ENCODE measurements at regions not wholly inside any gene's neighbourhood (a gene's known extent, or its start where the extent isn't known, plus 50 kb on each side); places are given as distances from the start of the nearest gene placed in this dataset.

GRCh38 chr10:105914432-105914831, 1250.1 kb downstream of the SORCS1 start:
- no peak for DNase-seq (ENCODE audit: low read depth in 1 of 2, low spot score in 1 of 2)
- 12% methylated on average over 1 of the region's 1 CpG for WGBS (ENCODE audit: missing lambda C conversion rate)
- no peak for TF ChIP-seq HMGXB4 (CRISPR knock-in tag; IDR thresholded peaks at IDR 0.05; ENCODE audit: borderline replicate concordance)
- no peak for ATAC-seq
- no peak overlapping the region for H3K4me2 ChIP-seq
- ChIA-PET POLR2A (no interaction called here), CTCF (no interaction called here)
- H3K4me3 ChIP-seq = no peak overlapping the region
- no peak for FAIRE-seq
- no peaks in the 10 kb centered on the region for H3K4me1 ChIP-seq
- H3K9me3 ChIP-seq = no peaks in the 10 kb centered on the region
- H3K27ac ChIP-seq = no peak overlapping the region

- Histone ChIP-seq H3K27ac (no peak overlapping the region), H3K4me2 (no peak overlapping the region), H3K4me3 (no peak overlapping the region), H3K9me3 (no peaks in the 10 kb centered on the region), H3K4me1 (no peaks in the 10 kb centered on the region)
- DNase-seq (ENCODE audit: low read depth in 1 of 2, low spot score in 1 of 2) (no peak), FAIRE-seq (no peak), ATAC-seq (no peak)
- ChIA-PET CTCF (no interaction called here), POLR2A (no interaction called here)
- WGBS (ENCODE audit: missing lambda C conversion rate) = 4% methylated on average over 1 of the region's 1 CpG
- TF ChIP-seq ZSCAN20 (CRISPR knock-in tag; IDR thresholded peaks at IDR 0.05) = no peak
- TF ChIP-seq NPAS2 (CRISPR knock-in tag; IDR thresholded peaks at IDR 0.05; ENCODE audit: borderline replicate concordance) = no peak
These were observed 1255.8 kb downstream of the SORCS1 start for GRCh38 chr10:105908701-105909100.

- POLR2A ChIA-PET = no interaction called here
- Histone ChIP-seq H3K4me3 (no peak overlapping the region), H3K27ac (no peak overlapping the region), H3K4me2 (no peak overlapping the region), H3K9me3 (peaks cover 5% of the 10 kb centered on the region; the same call in 2 of the 3 replicates), H3K4me1 (no peaks in the 10 kb centered on the region)
- FAIRE-seq (no peak), DNase-seq (ENCODE audit: low read depth in 1 of 2, low spot score in 1 of 2) (no peak), ATAC-seq (no peak)
- CTCF ChIA-PET = no interaction called here
- TF ChIP-seq CBX2 (IDR thresholded peaks at IDR 0.05; ENCODE audit: borderline replicate concordance, low read depth) = no peak
- TF ChIP-seq CBX8 (IDR thresholded peaks at IDR 0.05) = no peak
- no peak for TF ChIP-seq FOSB (CRISPR knock-in tag; IDR thresholded peaks at IDR 0.05)
- no peak for TF ChIP-seq TP53 (CRISPR knock-in tag; IDR thresholded peaks at IDR 0.05)
- no peak for TF ChIP-seq RFX5 (IDR thresholded peaks at IDR 0.05)
- TF ChIP-seq BHLHE40 (IDR thresholded peaks at IDR 0.05; ENCODE audit: low read depth, low read length) = no peak
- TF ChIP-seq E2F6 (IDR thresholded peaks at IDR 0.05; ENCODE audit: borderline replicate concordance, low read depth) = no peak
- no peak for TF ChIP-seq ZC3H11A (IDR thresholded peaks at IDR 0.05)
- TF ChIP-seq CHD2 (IDR thresholded peaks at IDR 0.05; ENCODE audit: low read length, partially characterized antibody) = no peak
- WGBS (ENCODE audit: missing lambda C conversion rate) = 1% methylated on average over 2 of the region's 2 CpGs
These were observed 1244.4 kb downstream of the SORCS3 start for GRCh38 chr10:105885495-105885894.

- Histone ChIP-seq H3K9me3 (no peaks in the 10 kb centered on the region; the same call in 2 of the 3 replicates), H3K4me1 (no peaks in the 10 kb centered on the region), H3K4me3 (no peak overlapping the region), H3K4me2 (no peak overlapping the region), H3K27ac (no peak overlapping the region)
- ChIA-PET POLR2A (no interaction called here), CTCF (no interaction called here)
- no peak for ATAC-seq
- no peak for FAIRE-seq
- TF ChIP-seq FOXS1 (CRISPR knock-in tag; IDR thresholded peaks at IDR 0.05) (no peak), JUN (IDR thresholded peaks at IDR 0.05) (no peak), SREBF2 (IDR thresholded peaks at IDR 0.05) (no peak), HMGXB4 (CRISPR knock-in tag; IDR thresholded peaks at IDR 0.05; ENCODE audit: borderline replicate concordance) (no peak), POLR2AphosphoS2 (conservative IDR thresholded peaks at IDR 0.05; ENCODE audit: low read length) (no peak), MAX (IDR thresholded peaks at IDR 0.05) (no peak)
- no peak for DNase-seq (ENCODE audit: low read depth in 1 of 2, low spot score in 1 of 2)
- WGBS (ENCODE audit: missing lambda C conversion rate) = 3% methylated on average over 1 of the region's 1 CpG
These were observed 1238.3 kb downstream of the SORCS3 start for GRCh38 chr10:105879401-105879800.
